ENCODE measurements at regions not wholly inside any gene's neighbourhood (a gene's known extent, or its start where the extent isn't known, plus 50 kb on each side); places are given as distances from the start of the nearest gene placed in this dataset.

GRCh38 chr22:46068593-46069491, 81.5 kb upstream of the PPARA start (continued):
- TF ChIP-seq ZNF462 (CRISPR knock-in tag; IDR thresholded peaks at IDR 0.05) (no peak), ETS1 (IDR thresholded peaks at IDR 0.05) (no peak), EZH2 (IDR thresholded peaks at IDR 0.05; ENCODE audit: low read depth, unreplicated experiment) (no peak), STAT1 (IDR thresholded peaks at IDR 0.05; ENCODE audit: unreplicated experiment) (no peak), EZH2phosphoT487 (IDR thresholded peaks at IDR 0.05; ENCODE audit: unreplicated experiment) (no peak), REST (IDR thresholded peaks at IDR 0.05; ENCODE audit: unreplicated experiment) (no peak)

All from GM23338 (cell line).